ENCODE measurements at regions not wholly inside any gene's neighbourhood (a gene's known extent, or its start where the extent isn't known, plus 50 kb on each side); places are given as distances from the start of the nearest gene placed in this dataset.
"Not testable (repeated sequence)": the region's sequence is repeated elsewhere in the genome, so short reads cannot be mapped to it uniquely, and the experiment has no call there.

DNA sequence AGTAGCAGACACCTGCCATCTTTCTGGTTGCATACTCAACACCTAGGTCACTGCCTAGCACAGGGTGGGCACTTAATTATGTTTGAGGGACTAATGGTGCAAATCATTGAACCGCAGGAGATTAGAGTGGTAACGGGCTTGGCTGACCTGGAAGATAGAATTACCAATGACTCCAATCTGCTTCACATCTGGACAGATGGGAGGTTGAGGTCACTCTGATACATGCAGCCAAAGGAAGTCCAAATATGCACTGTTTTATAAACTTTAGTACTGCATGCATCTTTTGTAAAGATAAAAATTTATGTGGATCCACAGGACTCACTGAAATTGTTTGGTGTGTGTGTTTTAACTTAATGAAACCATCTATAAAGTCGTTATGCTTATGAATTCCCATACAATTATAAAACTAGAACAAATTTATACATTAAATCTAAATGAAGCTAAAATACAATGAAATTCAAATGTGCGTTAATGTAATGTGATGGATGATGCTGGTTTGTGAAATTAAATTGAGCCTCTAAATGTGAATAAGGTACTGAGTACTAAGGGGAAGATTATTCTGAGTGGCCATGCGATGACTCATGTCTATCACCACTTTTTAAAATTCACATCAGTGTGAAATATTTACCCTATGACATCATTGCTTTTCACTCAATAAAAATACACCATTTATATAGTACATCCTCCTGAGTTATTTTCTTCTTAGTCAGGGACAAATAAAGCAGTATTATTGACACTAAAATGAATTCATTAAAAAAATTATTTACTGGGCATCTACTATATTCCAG, 224.7 kb upstream of the FAM78B start:
- DNase-seq (ENCODE audit: low spot score) = no peak

DNA sequence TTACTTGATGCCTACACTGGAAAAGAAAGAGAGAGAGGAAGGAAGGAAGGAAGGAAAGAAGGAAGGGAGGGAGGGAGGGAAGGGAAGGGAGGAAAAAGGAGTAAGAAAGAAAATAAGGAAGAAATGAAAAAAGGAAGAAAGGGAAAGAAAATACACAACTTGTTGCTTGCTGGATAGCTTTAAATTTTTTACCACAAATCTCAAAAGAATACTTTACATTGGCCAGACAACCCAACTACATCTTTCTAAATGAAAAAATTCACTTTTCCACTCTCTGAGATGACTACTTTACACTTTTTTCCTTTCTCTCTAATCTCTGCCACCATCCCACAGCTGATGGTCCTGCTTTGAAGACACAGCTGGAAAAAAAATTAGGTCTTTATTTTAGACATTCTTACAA, 228.9 kb upstream of the FAM78B start:
- no peak for DNase-seq (ENCODE audit: low spot score)

DNA sequence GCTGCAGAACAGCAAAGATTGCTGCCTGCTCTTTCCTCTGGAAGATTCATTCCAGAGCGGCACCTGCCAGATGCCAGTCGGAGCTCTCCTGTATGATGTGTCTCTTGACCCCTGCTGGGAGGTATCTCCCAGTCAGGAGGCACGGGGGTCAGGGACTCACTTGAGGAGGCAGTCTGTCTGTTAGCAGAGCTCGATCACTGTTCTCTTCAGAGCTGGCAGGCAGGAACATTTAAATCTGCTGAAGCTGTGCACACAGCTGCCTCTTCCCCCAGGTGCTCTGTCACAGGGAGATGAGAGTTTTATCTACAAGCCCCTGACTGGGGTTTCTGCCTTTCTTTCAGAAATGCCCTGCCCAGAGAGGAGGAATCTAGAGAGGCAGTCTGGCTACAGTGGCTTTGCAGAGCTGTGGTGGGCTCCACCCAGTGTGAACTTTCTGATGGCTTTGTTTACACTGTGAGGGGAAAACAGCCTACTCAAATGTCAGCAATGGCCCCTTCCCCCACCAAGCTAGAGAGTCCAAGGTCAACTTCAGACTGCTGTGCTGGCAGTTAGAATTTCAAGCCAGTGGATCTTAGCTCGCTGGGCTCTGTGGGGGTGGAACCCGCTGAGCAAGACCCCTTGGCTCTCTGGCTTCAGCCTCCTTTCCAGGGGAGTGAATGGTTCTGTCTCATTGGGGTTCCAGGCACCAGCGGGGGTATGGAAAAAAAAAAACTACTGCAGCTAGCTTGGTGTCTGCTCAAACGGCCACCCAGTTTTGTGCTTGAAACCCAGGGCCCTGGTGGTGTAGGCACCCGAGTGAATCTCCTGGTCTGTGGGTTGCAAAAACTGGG, 242.7 kb upstream of the FAM78B start:
- not testable (repeated sequence) for DNase-seq (ENCODE audit: low spot score)

DNA sequence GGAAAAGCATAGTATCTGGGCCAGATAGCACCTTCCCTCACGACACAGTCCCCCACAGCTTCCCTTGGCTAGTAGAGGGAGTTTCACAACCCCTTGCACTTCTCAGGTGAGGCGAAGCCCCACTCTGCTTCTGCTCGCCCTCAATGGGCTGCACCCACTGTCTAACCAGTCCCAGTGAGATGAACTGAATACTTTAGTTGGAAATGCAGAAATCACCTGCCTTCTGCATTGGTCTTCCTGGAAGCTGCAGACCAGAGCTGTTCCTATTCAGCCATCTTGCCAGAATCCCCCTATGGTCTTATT, 243.2 kb upstream of the FAM78B start:
- DNase-seq (ENCODE audit: low spot score) = no peak

DNA sequence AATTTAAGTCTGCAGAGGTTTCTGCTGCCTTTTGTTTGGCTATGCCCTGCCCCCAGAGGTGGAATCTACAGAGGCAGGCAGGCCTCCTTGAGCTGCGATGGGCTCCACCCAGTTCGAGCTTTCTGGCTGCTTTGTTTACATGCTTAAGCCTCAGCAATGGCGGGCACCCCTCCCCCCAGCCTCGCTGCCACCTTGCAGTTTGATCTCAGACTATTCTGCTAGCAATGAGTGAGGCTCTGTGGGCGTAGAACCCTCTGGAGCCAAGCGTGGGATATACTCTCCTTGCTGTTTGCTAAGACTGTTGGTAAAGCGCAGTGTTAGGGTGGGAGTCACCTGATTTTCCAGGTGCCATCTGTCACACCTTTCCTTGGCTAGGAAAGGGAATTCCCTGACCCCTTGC, 250.0 kb upstream of the FAM78B start:
- DNase-seq (ENCODE audit: low spot score) = not testable (repeated sequence)

DNA sequence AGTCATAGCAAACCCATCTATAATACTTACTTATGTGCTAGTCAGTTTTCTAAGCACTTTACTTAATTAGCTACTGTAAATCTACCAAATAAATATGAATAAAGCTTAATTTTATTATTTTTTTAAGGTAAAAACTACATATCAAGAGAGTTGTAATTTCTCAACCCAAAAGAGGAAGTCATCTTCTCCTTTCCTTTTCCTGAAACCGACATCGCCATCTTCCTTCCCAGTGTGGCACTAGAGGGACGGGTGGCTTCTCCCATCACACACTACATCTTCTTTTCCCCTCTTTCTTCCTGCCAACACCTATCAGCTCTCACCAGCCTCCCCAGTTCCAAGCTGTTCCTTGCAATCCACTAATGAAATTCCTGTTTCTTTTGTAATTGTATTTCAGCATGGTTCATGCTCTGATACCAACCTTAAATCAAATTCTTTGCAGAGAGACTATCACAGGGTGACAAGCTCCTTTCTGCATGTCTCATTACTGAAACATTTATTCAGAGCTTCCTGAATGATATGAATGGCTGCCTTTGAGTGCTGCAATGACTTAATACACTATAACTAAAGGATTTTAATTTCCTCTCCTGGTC, 251.6 kb upstream of the FAM78B start:
- DNase-seq (ENCODE audit: low spot score) = no peak

DNA sequence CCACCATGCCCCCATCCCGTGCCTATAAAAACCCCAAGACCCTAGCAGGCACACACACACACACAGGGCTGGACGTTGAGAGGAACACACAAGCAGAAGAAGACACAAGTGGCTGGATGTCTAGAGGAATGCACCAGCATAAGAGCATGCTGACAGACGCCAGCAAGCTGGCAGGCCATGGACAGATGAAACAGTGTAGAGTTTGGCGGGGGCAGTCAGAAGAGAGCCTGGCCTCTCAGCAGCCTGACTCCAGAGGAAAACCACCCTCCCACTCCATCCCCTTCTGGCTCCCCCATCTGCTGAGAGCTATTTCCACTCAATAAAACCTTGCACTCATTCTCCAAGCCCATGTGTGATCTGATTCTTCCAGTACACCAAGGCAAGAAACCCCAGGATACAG, 255.8 kb upstream of the FAM78B start:
- not testable (repeated sequence) for DNase-seq (ENCODE audit: low spot score)

DNA sequence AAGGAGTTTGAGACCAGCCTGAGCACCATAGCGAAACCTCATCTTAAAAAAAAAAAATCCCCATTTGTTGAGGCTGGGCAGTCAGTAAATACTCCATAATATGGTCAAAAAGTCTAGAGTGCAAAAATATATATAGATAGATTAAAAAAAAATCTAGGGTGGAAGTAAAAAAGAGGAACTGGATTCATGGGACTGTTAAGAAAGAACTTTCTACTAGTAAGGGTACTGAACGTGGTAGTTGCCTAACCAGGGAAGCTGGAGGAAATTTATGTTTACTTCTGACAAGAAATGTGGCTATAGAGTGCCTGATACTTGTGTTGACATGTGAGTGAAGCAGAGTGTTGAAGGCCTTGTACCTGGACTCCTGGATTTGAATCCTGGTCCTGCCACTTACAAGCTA, 265.9 kb upstream of the FAM78B start:
- no peak for DNase-seq (ENCODE audit: low spot score)

DNA sequence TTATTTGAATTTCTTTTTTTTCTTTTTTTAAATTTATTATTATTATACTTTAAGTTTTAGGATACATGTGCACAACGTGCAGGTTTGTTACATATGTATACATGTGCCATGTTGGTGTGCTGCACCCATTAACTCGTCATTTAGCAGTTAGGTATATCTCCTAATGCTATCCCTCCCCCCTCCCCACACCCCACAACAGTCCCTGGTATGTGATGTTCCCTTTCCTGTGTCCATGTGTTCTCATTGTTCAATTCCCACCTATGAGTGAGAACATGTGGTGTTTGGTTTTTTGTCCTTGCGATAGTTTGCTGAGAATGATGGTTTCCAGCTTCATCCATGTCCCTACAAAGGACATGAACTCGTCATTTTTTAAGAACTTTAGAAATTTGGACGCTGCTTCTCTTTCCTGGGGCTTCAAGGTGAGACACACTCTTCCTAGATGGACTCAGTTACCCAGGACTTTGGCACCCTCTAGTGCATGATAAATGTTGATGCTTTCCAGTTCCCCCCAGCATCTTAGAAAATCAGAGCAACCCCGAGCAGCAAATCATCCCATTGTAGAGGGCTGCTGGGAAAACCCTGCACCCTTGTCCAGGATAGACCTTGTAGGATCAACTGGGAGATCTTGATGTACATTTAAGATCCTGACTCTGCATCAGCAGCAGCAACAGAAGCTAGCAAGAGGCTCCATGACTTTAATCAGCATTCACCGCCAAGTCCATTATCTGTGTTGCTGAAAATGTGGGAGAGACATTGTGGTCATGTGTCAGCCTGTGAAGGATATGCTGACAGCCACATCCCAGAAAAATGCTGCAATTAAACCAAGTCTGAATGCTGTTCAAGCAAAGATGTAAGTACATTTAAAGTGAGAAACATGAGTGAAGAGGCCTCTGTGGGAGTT, 266.9 kb upstream of the FAM78B start:
- DNase-seq (ENCODE audit: low spot score) = peak; percentile 45

DNA sequence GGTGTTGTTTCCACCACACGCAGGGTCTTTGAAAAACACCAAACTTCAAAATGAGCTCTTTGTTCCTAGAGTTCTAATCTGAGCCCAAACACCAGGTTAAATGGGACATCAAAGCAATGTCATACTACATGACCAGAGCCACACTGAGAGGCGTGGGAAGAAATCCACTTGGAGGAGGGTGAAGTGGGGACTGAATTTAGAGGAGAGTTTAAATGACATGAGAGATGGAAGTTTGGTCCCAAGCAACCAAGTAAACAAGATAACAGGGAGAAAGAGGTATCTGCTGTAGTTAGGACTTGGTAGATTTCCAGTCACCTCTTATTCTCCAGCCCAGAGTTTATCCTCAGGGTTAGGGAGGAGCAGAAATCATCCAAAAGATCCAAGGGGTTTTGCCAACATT, 290.9 kb upstream of the FAM78B start:
- no peak for DNase-seq (ENCODE audit: low spot score)

DNA sequence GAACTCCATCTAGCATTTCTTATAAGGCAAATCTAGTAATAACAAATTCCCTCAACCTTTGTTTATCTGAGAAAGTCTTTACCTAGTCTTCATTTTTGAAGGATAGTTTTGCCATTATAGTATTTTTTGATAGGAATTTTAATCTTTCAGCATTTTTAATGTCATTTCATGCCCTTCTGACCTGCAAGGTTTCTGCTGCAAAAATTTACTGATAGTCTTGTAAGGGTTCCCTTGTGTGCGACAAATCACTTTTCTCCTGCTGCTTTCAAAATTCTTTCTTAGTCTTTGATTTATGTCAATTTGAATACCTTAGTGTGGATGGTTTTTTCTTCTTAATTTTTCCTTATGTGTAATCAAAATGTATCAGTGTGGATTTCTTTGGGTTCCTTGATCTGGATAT, 297.5 kb upstream of the FAM78B start:
- no peak for DNase-seq (ENCODE audit: low spot score)

DNA sequence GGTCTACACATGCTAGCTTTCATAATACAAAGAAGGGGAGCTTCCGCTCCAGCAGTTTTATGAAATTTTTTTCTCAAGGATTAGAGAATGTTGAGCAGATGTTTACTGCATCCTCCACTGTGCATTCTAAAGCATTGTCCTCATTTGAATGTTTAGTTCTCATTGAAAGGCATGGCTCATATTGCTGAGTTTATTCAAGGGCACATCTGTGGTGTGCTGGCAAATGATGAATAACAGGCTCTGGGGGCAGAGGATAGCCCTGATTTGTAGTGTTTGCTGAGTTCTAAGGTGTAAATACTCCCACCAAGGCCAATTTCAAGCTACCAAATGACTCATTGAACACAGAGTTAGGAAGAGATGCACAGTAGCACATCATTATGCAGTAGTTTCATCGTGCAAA, 303.2 kb upstream of the FAM78B start:
- DNase-seq (ENCODE audit: low spot score) = no peak

DNA sequence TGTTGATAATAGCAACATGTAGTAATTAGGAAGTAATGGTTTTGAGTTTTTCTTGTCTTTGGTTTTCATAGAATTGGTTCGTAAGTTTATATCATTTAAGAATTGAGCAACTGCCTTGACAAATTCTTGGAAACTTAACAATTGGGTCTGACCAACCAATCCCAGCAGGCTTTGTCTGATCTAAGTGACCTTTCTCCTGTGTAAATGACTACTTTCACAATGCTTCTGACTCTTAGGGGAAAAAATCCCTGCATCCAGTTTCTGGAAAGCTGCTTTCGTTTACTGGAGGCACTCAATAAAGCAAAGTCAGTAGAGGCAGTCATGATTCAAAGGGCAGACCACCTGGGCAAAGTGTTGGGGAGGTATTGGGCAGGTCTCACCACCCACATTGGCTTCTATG, 303.6 kb upstream of the FAM78B start:
- DNase-seq (ENCODE audit: low spot score) = no peak

DNA sequence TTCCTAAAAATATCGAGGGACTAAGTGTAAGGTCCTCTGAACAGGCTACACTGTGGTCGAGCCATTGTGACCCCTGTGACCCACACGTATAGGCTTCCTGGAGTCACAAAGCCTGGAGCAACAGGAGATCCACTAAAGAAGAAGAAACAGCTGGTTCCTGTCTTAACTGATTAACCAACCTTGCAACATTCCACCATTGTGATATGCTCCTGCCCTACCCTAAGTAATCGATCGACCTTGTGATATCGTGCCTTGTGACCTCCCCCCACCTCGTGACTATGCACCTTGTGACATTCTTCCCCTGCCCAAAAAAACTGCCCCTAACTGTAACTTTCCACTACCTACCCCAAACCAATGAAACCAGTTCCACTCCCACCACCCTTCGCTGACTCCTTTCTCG, 304.6 kb upstream of the FAM78B start:
- no peak for DNase-seq (ENCODE audit: low spot score)

DNA sequence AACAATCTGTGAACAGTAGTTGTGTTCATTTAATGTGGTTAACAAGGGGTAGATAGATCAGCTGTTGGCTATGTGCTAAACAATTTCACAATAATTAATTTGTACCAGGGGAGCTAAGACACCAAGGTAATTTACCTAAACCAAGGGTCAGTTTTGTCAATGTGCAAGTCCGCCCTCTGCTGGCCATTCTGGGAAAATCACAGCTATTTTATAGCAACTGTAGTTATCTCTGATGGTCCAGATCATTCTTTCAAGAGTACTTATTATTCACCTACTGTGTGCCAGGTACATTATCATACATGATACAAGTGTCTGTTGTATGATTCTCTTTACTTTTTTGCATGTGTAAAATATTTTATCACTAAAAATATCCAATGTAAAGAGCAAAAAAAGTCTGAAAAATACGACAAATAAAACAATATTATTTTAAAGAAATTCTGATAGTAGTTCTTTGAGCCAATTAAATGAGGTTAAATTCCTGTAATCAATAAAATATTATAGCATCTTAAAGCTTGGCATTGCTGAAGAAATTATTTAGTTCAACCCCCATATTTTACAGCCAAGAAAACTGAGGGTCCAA, 312.3 kb upstream of the FAM78B start:
- DNase-seq (ENCODE audit: low spot score) = peak; percentile 44

DNA sequence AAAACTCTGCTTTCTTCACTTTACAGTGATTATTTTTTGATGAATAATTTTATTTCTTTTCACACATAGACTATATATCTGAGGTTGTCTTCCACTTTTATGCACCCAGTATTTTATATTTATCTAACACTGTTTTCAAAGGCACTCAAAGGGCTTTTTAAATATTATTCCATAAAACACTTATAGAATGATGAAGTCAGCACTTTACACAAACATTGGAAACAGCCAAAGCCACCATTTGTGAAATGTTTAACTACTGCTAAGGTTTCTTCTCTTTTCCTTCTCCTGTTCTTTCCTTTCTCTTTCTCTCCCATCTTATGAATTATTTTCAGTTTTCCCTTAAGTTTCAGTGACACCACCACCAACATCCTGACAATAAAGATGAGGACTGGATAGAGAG, 317.7 kb upstream of the FAM78B start:
- no peak for DNase-seq (ENCODE audit: low spot score)

DNA sequence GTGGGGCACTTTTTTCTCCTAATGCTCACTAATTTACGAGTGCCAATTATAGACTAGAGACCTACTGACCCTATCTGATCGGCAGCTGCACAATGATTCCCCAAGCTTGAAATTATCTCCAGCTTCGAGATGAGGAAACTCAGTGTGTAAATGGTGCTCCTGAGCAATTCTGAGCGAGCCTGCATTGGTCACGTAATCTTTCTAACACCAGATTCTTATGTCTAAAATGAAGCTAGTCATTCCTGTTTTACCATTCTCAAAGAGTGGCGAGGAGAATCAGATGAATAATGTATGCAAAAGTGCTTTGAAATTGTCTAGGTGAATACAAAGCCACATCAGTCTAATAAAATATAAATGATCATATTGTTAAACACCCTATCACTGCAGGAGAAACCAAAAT, 318.1 kb upstream of the FAM78B start:
- DNase-seq (ENCODE audit: low spot score) = no peak

DNA sequence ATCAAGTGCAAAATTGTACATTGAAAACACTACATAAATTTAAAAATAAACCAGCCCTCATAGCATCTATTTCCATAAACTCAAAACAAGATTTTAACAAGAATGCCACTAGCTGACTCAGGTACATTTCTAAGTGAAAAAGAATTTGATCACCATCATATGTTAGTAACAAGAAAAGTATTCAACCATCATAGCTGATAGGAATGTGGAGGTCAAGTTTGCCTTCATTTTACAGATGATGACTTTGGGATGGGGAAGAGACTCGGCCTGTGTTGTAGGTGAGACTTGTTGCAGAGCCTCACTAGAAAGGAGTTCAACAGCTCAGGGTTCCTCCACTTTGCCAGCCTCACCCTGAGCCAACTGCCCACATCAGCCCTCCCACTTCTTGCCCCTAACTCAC, 318.8 kb upstream of the FAM78B start:
- no peak for DNase-seq (ENCODE audit: low spot score)

DNA sequence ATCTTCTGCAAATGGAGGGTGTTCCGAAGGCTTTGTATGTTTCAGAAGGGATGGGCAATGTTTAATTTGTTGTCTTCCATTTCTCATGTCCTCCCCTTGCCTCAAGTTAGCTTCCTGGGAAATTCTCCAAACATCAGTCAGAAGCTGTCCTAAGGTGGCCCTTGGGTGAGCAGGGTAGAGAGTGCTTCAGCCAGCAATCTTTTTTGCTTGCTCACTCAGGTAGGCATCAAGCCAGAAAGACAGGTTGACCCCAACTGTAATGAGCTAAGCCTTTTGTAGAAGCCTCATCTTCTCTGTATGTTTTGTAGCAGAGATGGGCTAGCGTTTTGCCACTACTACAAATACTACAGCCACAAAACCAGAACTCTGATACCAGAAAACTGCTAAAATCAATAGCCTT, 321.5 kb upstream of the FAM78B start:
- no peak for DNase-seq (ENCODE audit: low spot score)

DNA sequence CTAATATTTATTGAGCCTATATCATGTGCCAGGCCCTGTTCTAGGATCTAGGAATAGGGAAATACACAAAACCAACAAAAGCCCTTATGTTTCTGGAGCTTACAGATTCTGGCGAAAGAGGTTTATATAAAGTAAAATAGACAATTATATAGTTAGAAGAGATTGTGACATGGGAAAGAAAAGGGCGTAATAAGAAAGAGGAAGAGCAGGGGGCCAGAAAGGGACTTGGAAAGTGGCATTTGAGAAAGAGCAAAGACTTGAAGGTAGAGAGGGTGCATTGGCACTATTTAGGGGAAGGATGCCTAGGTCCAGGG, 322.5 kb upstream of the FAM78B start:
- DNase-seq (ENCODE audit: low spot score) = no peak

DNA sequence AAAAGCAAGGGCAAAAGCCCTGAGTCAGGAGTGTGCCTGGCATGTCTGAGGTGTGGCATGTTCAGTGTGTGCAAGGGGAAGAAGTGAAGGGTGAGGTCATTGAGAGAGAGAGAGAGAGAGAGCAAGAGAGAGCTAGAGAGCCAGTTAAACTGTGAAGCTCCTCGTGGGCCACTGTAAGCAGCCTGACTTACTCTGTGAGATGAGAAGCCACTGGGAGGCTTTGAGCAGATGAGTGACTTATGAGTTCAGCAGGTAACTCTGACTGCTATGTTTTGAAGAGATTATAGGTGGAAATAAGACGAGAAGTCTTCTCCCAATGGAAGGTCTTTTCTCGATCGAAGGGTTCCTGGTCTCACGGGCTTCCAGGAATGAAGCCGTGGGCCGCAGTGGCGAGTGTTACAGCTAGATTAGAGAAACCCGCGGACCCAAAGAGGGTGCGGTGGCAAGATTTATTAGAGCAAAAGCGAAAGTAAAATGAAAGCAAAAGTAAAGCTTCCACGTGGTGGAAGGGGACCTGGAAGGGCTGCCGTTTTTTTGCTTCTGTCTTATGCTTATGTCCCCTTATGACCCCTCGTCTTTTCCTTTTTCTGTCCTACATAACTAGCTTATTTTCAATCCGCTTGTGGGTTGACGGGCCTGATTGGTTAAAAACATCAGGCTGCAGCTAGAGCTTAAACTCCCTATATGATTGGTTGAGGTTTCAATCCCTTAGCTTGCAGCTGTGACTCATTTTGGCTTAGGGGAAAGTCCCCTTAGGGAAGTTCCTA, 323.1 kb upstream of the FAM78B start:
- DNase-seq (ENCODE audit: low spot score) = no peak

Measured in iPS-NIHi11 (cell line).